ENCODE measurements at regions not wholly inside any gene's neighbourhood (a gene's known extent, or its start where the extent isn't known, plus 50 kb on each side); places are given as distances from the start of the nearest gene placed in this dataset.

GRCh38 chr5:4700069-4700468 lies 440.1 kb upstream of the ADAMTS16 start:
- Histone ChIP-seq H3K27me3 (replicated peaks; ENCODE audit: control insufficient read depth, insufficient read depth, low read length) (peaks cover 7% of the 10 kb centered on the region), H3K4me3 (ENCODE audit: low read length) (no peak overlapping the region)
- no peak for DNase-seq (ENCODE audit: low read depth)

GRCh38 chr5:4700871-4701270 lies 439.3 kb upstream of the ADAMTS16 start:
- H3K9me3 ChIP-seq (ENCODE audit: control insufficient read depth, low read length), result no peaks in the 10 kb centered on the region

More at GRCh38 chr5:4700069-4700468, 440.1 kb upstream of the ADAMTS16 start:
- no peak overlapping the region for H3K9ac ChIP-seq (ENCODE audit: low read length)
- no peaks in the 10 kb centered on the region for H3K9me3 ChIP-seq (ENCODE audit: control insufficient read depth, low read length)
- no peaks in the 10 kb centered on the region for H3K36me3 ChIP-seq (ENCODE audit: control insufficient read depth, insufficient read depth, low read length, severe bottlenecking)
- H3K4me1 ChIP-seq (ENCODE audit: control insufficient read depth, insufficient read depth, low read length), result peaks cover 13% of the 10 kb centered on the region

GRCh38 chr5:4703931-4704458 lies 436.1 kb upstream of the ADAMTS16 start:
- Histone ChIP-seq H3K4me1 (ENCODE audit: control insufficient read depth, insufficient read depth, low read length) (peaks cover 13% of the 10 kb centered on the region), H3K9me3 (ENCODE audit: control insufficient read depth, low read length) (no peaks in the 10 kb centered on the region), H3K27me3 (replicated peaks; ENCODE audit: control insufficient read depth, insufficient read depth, low read length) (peaks cover under 1% of the 10 kb centered on the region), H3K4me3 (ENCODE audit: low read length) (no peak overlapping the region), H3K36me3 (ENCODE audit: control insufficient read depth, insufficient read depth, low read length, severe bottlenecking) (no peaks in the 10 kb centered on the region), H3K9ac (ENCODE audit: low read length) (no peak overlapping the region)
- DNase-seq (ENCODE audit: low read depth), result no peak

More at GRCh38 chr5:4700871-4701270, 439.3 kb upstream of the ADAMTS16 start:
- Histone ChIP-seq H3K27me3 (replicated peaks; ENCODE audit: control insufficient read depth, insufficient read depth, low read length) (peaks cover 7% of the 10 kb centered on the region), H3K36me3 (ENCODE audit: control insufficient read depth, insufficient read depth, low read length, severe bottlenecking) (no peaks in the 10 kb centered on the region), H3K4me1 (ENCODE audit: control insufficient read depth, insufficient read depth, low read length) (peaks cover 13% of the 10 kb centered on the region), H3K4me3 (ENCODE audit: low read length) (no peak overlapping the region), H3K9ac (ENCODE audit: low read length) (no peak overlapping the region)
- DNase-seq (ENCODE audit: low read depth), result no peak

- H3K4me3 ChIP-seq (ENCODE audit: low read length), result no peak overlapping the region
- H3K4me1 ChIP-seq (ENCODE audit: control insufficient read depth, insufficient read depth, low read length), result peaks cover 9% of the 10 kb centered on the region
- H3K9me3 ChIP-seq (ENCODE audit: control insufficient read depth, low read length), result no peaks in the 10 kb centered on the region
- no peaks in the 10 kb centered on the region for H3K36me3 ChIP-seq (ENCODE audit: control insufficient read depth, insufficient read depth, low read length, severe bottlenecking)
- H3K27me3 ChIP-seq (replicated peaks; ENCODE audit: control insufficient read depth, insufficient read depth, low read length), result no peaks in the 10 kb centered on the region
- DNase-seq (ENCODE audit: low read depth), result no peak
- no peak overlapping the region for H3K9ac ChIP-seq (ENCODE audit: low read length)
Measured at GRCh38 chr5:4704951-4705350, 435.2 kb upstream of the ADAMTS16 start.

GRCh38 chr5:4716781-4717180 lies 423.3 kb upstream of the ADAMTS16 start:
- no peaks in the 10 kb centered on the region for H3K4me1 ChIP-seq (ENCODE audit: control insufficient read depth, insufficient read depth, low read length)
- no peaks in the 10 kb centered on the region for H3K27me3 ChIP-seq (replicated peaks; ENCODE audit: control insufficient read depth, insufficient read depth, low read length)
- no peak for DNase-seq (ENCODE audit: low read depth)

GRCh38 chr5:4717446-4717845 lies 422.7 kb upstream of the ADAMTS16 start:
- H3K9me3 ChIP-seq (ENCODE audit: control insufficient read depth, low read length), result no peaks in the 10 kb centered on the region
- H3K9ac ChIP-seq (ENCODE audit: low read length), result no peak overlapping the region
- H3K36me3 ChIP-seq (ENCODE audit: control insufficient read depth, insufficient read depth, low read length, severe bottlenecking), result no peaks in the 10 kb centered on the region
- H3K4me1 ChIP-seq (ENCODE audit: control insufficient read depth, insufficient read depth, low read length), result no peaks in the 10 kb centered on the region
- no peak for DNase-seq (ENCODE audit: low read depth)
- no peaks in the 10 kb centered on the region for H3K27me3 ChIP-seq (replicated peaks; ENCODE audit: control insufficient read depth, insufficient read depth, low read length)
- no peak overlapping the region for H3K4me3 ChIP-seq (ENCODE audit: low read length)

More at GRCh38 chr5:4716781-4717180, 423.3 kb upstream of the ADAMTS16 start:
- Histone ChIP-seq H3K4me3 (ENCODE audit: low read length) (no peak overlapping the region), H3K36me3 (ENCODE audit: control insufficient read depth, insufficient read depth, low read length, severe bottlenecking) (no peaks in the 10 kb centered on the region), H3K9me3 (ENCODE audit: control insufficient read depth, low read length) (peaks cover 4% of the 10 kb centered on the region), H3K9ac (ENCODE audit: low read length) (no peak overlapping the region)

GRCh38 chr5:4720831-4721230 lies 419.3 kb upstream of the ADAMTS16 start:
- no peaks in the 10 kb centered on the region for H3K9me3 ChIP-seq (ENCODE audit: control insufficient read depth, low read length)
- H3K27me3 ChIP-seq (replicated peaks; ENCODE audit: control insufficient read depth, insufficient read depth, low read length), result no peaks in the 10 kb centered on the region
- no peak overlapping the region for H3K4me3 ChIP-seq (ENCODE audit: low read length)
- no peaks in the 10 kb centered on the region for H3K4me1 ChIP-seq (ENCODE audit: control insufficient read depth, insufficient read depth, low read length)
- no peak for DNase-seq (ENCODE audit: low read depth)
- no peaks in the 10 kb centered on the region for H3K36me3 ChIP-seq (ENCODE audit: control insufficient read depth, insufficient read depth, low read length, severe bottlenecking)
- no peak overlapping the region for H3K9ac ChIP-seq (ENCODE audit: low read length)

GRCh38 chr5:4722886-4723285 lies 417.2 kb upstream of the ADAMTS16 start:
- no peaks in the 10 kb centered on the region for H3K9me3 ChIP-seq (ENCODE audit: control insufficient read depth, low read length)
- H3K36me3 ChIP-seq (ENCODE audit: control insufficient read depth, insufficient read depth, low read length, severe bottlenecking), result no peaks in the 10 kb centered on the region
- H3K4me1 ChIP-seq (ENCODE audit: control insufficient read depth, insufficient read depth, low read length), result no peaks in the 10 kb centered on the region
- no peak for DNase-seq (ENCODE audit: low read depth)
- H3K4me3 ChIP-seq (ENCODE audit: low read length), result no peak overlapping the region
- no peaks in the 10 kb centered on the region for H3K27me3 ChIP-seq (replicated peaks; ENCODE audit: control insufficient read depth, insufficient read depth, low read length)
- no peak overlapping the region for H3K9ac ChIP-seq (ENCODE audit: low read length)

- Histone ChIP-seq H3K36me3 (ENCODE audit: control insufficient read depth, insufficient read depth, low read length, severe bottlenecking) (no peaks in the 10 kb centered on the region), H3K4me3 (ENCODE audit: low read length) (no peak overlapping the region), H3K4me1 (ENCODE audit: control insufficient read depth, insufficient read depth, low read length) (no peaks in the 10 kb centered on the region), H3K9ac (ENCODE audit: low read length) (no peak overlapping the region), H3K27me3 (replicated peaks; ENCODE audit: control insufficient read depth, insufficient read depth, low read length) (no peaks in the 10 kb centered on the region), H3K9me3 (ENCODE audit: control insufficient read depth, low read length) (no peaks in the 10 kb centered on the region)
- no peak for DNase-seq (ENCODE audit: low read depth)
Measured at GRCh38 chr5:4725594-4725993, 414.5 kb upstream of the ADAMTS16 start.

GRCh38 chr5:4730279-4730678 lies 409.9 kb upstream of the ADAMTS16 start:
- H3K4me3 ChIP-seq (ENCODE audit: low read length), result no peak overlapping the region
- DNase-seq (ENCODE audit: low read depth), result no peak

GRCh38 chr5:4734348-4734747 lies 405.8 kb upstream of the ADAMTS16 start:
- H3K4me3 ChIP-seq (ENCODE audit: low read length), result no peak overlapping the region
- peaks cover 3% of the 10 kb centered on the region for H3K27me3 ChIP-seq (replicated peaks; ENCODE audit: control insufficient read depth, insufficient read depth, low read length)
- H3K9me3 ChIP-seq (ENCODE audit: control insufficient read depth, low read length), result no peaks in the 10 kb centered on the region
- no peaks in the 10 kb centered on the region for H3K36me3 ChIP-seq (ENCODE audit: control insufficient read depth, insufficient read depth, low read length, severe bottlenecking)
- DNase-seq (ENCODE audit: low read depth), result no peak
- no peaks in the 10 kb centered on the region for H3K4me1 ChIP-seq (ENCODE audit: control insufficient read depth, insufficient read depth, low read length)
- H3K9ac ChIP-seq (ENCODE audit: low read length), result no peak overlapping the region

More at GRCh38 chr5:4730279-4730678, 409.9 kb upstream of the ADAMTS16 start:
- no peaks in the 10 kb centered on the region for H3K9me3 ChIP-seq (ENCODE audit: control insufficient read depth, low read length)
- H3K4me1 ChIP-seq (ENCODE audit: control insufficient read depth, insufficient read depth, low read length), result no peaks in the 10 kb centered on the region
- H3K27me3 ChIP-seq (replicated peaks; ENCODE audit: control insufficient read depth, insufficient read depth, low read length), result no peaks in the 10 kb centered on the region
- H3K9ac ChIP-seq (ENCODE audit: low read length), result no peak overlapping the region
- no peaks in the 10 kb centered on the region for H3K36me3 ChIP-seq (ENCODE audit: control insufficient read depth, insufficient read depth, low read length, severe bottlenecking)

- H3K9ac ChIP-seq (ENCODE audit: low read length), result no peak overlapping the region
- H3K27me3 ChIP-seq (replicated peaks; ENCODE audit: control insufficient read depth, insufficient read depth, low read length), result peaks cover 3% of the 10 kb centered on the region
- no peak overlapping the region for H3K4me3 ChIP-seq (ENCODE audit: low read length)
- H3K9me3 ChIP-seq (ENCODE audit: control insufficient read depth, low read length), result no peaks in the 10 kb centered on the region
- H3K4me1 ChIP-seq (ENCODE audit: control insufficient read depth, insufficient read depth, low read length), result no peaks in the 10 kb centered on the region
- DNase-seq (ENCODE audit: low read depth), result no peak
- H3K36me3 ChIP-seq (ENCODE audit: control insufficient read depth, insufficient read depth, low read length, severe bottlenecking), result no peaks in the 10 kb centered on the region
Measured at GRCh38 chr5:4735261-4735660, 404.9 kb upstream of the ADAMTS16 start.

All from adipocyte (in vitro differentiated cells).